NT2/D1 (cell line): ENCODE measurements at regions not wholly inside any gene's neighbourhood (a gene's known extent, or its start where the extent isn't known, plus 50 kb on each side); places are given as distances from the start of the nearest gene placed in this dataset.

ENCODE experiments used
- DNase-seq: peaks from one replicate; pipeline ENCODE4 v3.0.0-alpha.2; 2011; ENCODE audit warnings: low read depth, low spot score
- H3K27me3 ChIP-seq: 2 replicates; pipeline ENCODE4 v1.6.0; 2011; ENCODE audit warnings: mild to moderate bottlenecking; ENCODE audit not compliant: insufficient read length, insufficient read depth
- H3K36me3 ChIP-seq: 2 replicates; pipeline ENCODE4 v1.6.1; 2011; ENCODE audit warnings: mild to moderate bottlenecking, low read length, mixed read lengths; ENCODE audit not compliant: insufficient read depth, insufficient read length
- H3K4me1 ChIP-seq: 2 replicates; pipeline ENCODE4 v1.5.1; 2011; ENCODE audit not compliant: insufficient read depth, insufficient read length
- H3K4me3 ChIP-seq: 2 replicates; pipeline ENCODE4 v1.5.1; 2011; ENCODE audit warnings: low read depth; ENCODE audit not compliant: insufficient read length
- H3K9ac ChIP-seq: 2 replicates; pipeline ENCODE4 v1.6.0; 2011; ENCODE audit warnings: low read depth; ENCODE audit not compliant: insufficient read length
- H3K9me3 ChIP-seq: 2 replicates; pipeline ENCODE4 v1.5.1; 2011; ENCODE audit warnings: mild to moderate bottlenecking, low read length; ENCODE audit not compliant: insufficient read depth
- SUZ12 ChIP-seq: IDR thresholded peaks from 2 replicates; pipeline ENCODE4 v1.6.1; 2011; ENCODE audit not compliant: insufficient read length, insufficient read depth; ENCODE audit errors: extremely low read depth
- YY1 ChIP-seq: IDR thresholded peaks from 2 replicates; pipeline ENCODE4 v1.6.1; 2011; ENCODE audit not compliant: insufficient read length, insufficient read depth
- ZNF274 ChIP-seq: IDR thresholded peaks from 2 replicates; pipeline ENCODE4 v1.6.1; 2011; ENCODE audit warnings: mild to moderate bottlenecking, low read depth, low read length

- no peak overlapping the region for H3K9ac ChIP-seq
- no peaks in the 10 kb centered on the region for H3K4me1 ChIP-seq
- no peaks in the 10 kb centered on the region for H3K9me3 ChIP-seq
- no peaks in the 10 kb centered on the region for H3K36me3 ChIP-seq
- H3K4me3 ChIP-seq = no peak overlapping the region
- no peak for TF ChIP-seq SUZ12
- TF ChIP-seq ZNF274 = no peak
- no peak for TF ChIP-seq YY1
- H3K27me3 ChIP-seq = no peaks in the 10 kb centered on the region
- no peak for DNase-seq
Observed at GRCh38 chr1:83109692-83110091, 889.2 kb downstream of the TTLL7 start.

- TF ChIP-seq ZNF274 = no peak
- TF ChIP-seq SUZ12 = no peak
- no peak for TF ChIP-seq YY1
- Histone ChIP-seq H3K9me3 (no peaks in the 10 kb centered on the region), H3K36me3 (no peaks in the 10 kb centered on the region)
Observed at GRCh38 chr1:83104558-83104957, 894.4 kb downstream of the TTLL7 start.

GRCh38 chr1:83103341-83103740, 895.6 kb downstream of the TTLL7 start:
- Histone ChIP-seq H3K4me1 (no peaks in the 10 kb centered on the region), H3K27me3 (no peaks in the 10 kb centered on the region), H3K9me3 (no peaks in the 10 kb centered on the region), H3K9ac (no peak overlapping the region), H3K36me3 (no peaks in the 10 kb centered on the region), H3K4me3 (no peak overlapping the region)
- no peak for DNase-seq
- no peak for TF ChIP-seq SUZ12
- TF ChIP-seq ZNF274 = no peak
- TF ChIP-seq YY1 = no peak

More at GRCh38 chr1:83104558-83104957, 894.4 kb downstream of the TTLL7 start:
- no peak overlapping the region for H3K9ac ChIP-seq
- H3K27me3 ChIP-seq = no peaks in the 10 kb centered on the region
- DNase-seq = no peak
- H3K4me1 ChIP-seq = no peaks in the 10 kb centered on the region
- H3K4me3 ChIP-seq = no peak overlapping the region

GRCh38 chr1:83102630-83103071, 896.3 kb downstream of the TTLL7 start:
- Histone ChIP-seq H3K36me3 (no peaks in the 10 kb centered on the region), H3K4me1 (no peaks in the 10 kb centered on the region), H3K4me3 (no peak overlapping the region), H3K27me3 (no peaks in the 10 kb centered on the region), H3K9me3 (no peaks in the 10 kb centered on the region), H3K9ac (no peak overlapping the region)
- no peak for DNase-seq
- TF ChIP-seq SUZ12 (no peak), YY1 (no peak), ZNF274 (no peak)

GRCh38 chr1:83101406-83101805, 897.5 kb downstream of the TTLL7 start:
- no peaks in the 10 kb centered on the region for H3K36me3 ChIP-seq
- H3K9me3 ChIP-seq = no peaks in the 10 kb centered on the region
- no peaks in the 10 kb centered on the region for H3K4me1 ChIP-seq
- no peak overlapping the region for H3K9ac ChIP-seq
- H3K27me3 ChIP-seq = no peaks in the 10 kb centered on the region
- H3K4me3 ChIP-seq = no peak overlapping the region
- TF ChIP-seq YY1 (no peak), SUZ12 (no peak), ZNF274 (no peak)
- no peak for DNase-seq

- H3K27me3 ChIP-seq = no peaks in the 10 kb centered on the region
- no peaks in the 10 kb centered on the region for H3K9me3 ChIP-seq
- H3K4me1 ChIP-seq = no peaks in the 10 kb centered on the region
- no peak for TF ChIP-seq SUZ12
- no peak for TF ChIP-seq YY1
- TF ChIP-seq ZNF274 = no peak
- no peak overlapping the region for H3K9ac ChIP-seq
- no peak overlapping the region for H3K4me3 ChIP-seq
- H3K36me3 ChIP-seq = no peaks in the 10 kb centered on the region
- no peak for DNase-seq
Observed at GRCh38 chr1:83100133-83100532, 898.8 kb downstream of the TTLL7 start.

GRCh38 chr1:83098791-83099190, 900.1 kb downstream of the TTLL7 start:
- Histone ChIP-seq H3K9ac (no peak overlapping the region), H3K4me3 (no peak overlapping the region), H3K27me3 (no peaks in the 10 kb centered on the region), H3K4me1 (no peaks in the 10 kb centered on the region), H3K9me3 (no peaks in the 10 kb centered on the region), H3K36me3 (no peaks in the 10 kb centered on the region)
- TF ChIP-seq ZNF274 (no peak), YY1 (no peak), SUZ12 (no peak)
- no peak for DNase-seq
